GM12875 (cell line): ENCODE measurements at regions not wholly inside any gene's neighbourhood (a gene's known extent, or its start where the extent isn't known, plus 50 kb on each side); places are given as distances from the start of the nearest gene placed in this dataset.

Experiments
- H3K4me3 ChIP-seq: one replicate; pipeline ENCODE4 v1.5.1; 2011; ENCODE audit warnings: low read depth, low read length, control low read depth
- CTCF ChIP-seq: IDR thresholded peaks from 2 replicates; pipeline ENCODE4 v1.5.1; 2011; ENCODE audit warnings: low read depth, mild to moderate bottlenecking, control low read depth, inconsistent platforms, low read length, moderate library complexity, borderline replicate concordance; ENCODE audit not compliant: insufficient read depth

- no peak for TF ChIP-seq CTCF
- H3K4me3 ChIP-seq, result no peak overlapping the region
These were observed 222.2 kb downstream of the BCL11A start for GRCh38 chr2:60331115-60331809.

GRCh38 chr2:60329225-60329624 is 224.2 kb downstream of the BCL11A start:
- no peak for TF ChIP-seq CTCF
- H3K4me3 ChIP-seq, result no peak overlapping the region

GRCh38 chr2:60324536-60324935 is 228.9 kb downstream of the BCL11A start:
- no peak overlapping the region for H3K4me3 ChIP-seq
- no peak for TF ChIP-seq CTCF

- no peak for TF ChIP-seq CTCF
- no peak overlapping the region for H3K4me3 ChIP-seq
These were observed 231.6 kb downstream of the BCL11A start for GRCh38 chr2:60321816-60322215.

- no peak overlapping the region for H3K4me3 ChIP-seq
- no peak for TF ChIP-seq CTCF
These were observed 232.7 kb downstream of the BCL11A start for GRCh38 chr2:60320724-60321123.

- no peak for TF ChIP-seq CTCF
- no peak overlapping the region for H3K4me3 ChIP-seq
These were observed 234.4 kb downstream of the BCL11A start for GRCh38 chr2:60319031-60319547.

GRCh38 chr2:60318544-60318943 is 234.9 kb downstream of the BCL11A start:
- no peak overlapping the region for H3K4me3 ChIP-seq
- no peak for TF ChIP-seq CTCF
